ENCODE measurements at regions not wholly inside any gene's neighbourhood (a gene's known extent, or its start where the extent isn't known, plus 50 kb on each side); places are given as distances from the start of the nearest gene placed in this dataset.

- TF ChIP-seq, protein P1, sequence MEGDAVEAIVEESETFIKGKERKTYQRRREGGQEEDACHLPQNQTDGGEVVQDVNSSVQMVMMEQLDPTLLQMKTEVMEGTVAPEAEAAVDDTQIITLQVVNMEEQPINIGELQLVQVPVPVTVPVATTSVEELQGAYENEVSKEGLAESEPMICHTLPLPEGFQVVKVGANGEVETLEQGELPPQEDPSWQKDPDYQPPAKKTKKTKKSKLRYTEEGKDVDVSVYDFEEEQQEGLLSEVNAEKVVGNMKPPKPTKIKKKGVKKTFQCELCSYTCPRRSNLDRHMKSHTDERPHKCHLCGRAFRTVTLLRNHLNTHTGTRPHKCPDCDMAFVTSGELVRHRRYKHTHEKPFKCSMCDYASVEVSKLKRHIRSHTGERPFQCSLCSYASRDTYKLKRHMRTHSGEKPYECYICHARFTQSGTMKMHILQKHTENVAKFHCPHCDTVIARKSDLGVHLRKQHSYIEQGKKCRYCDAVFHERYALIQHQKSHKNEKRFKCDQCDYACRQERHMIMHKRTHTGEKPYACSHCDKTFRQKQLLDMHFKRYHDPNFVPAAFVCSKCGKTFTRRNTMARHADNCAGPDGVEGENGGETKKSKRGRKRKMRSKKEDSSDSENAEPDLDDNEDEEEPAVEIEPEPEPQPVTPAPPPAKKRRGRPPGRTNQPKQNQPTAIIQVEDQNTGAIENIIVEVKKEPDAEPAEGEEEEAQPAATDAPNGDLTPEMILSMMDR (IDR thresholded peaks at IDR 0.05) = no peak
- no peak for TF ChIP-seq POLR2A (IDR thresholded peaks at IDR 0.05)
Measured at GRCh38 chr5:90285581-90285980, 124.0 kb downstream of the CETN3 start.
